RCC 7860 (cell line): ENCODE measurements at regions not wholly inside any gene's neighbourhood (a gene's known extent, or its start where the extent isn't known, plus 50 kb on each side); places are given as distances from the start of the nearest gene placed in this dataset.

ENCODE experiments used
- DNase-seq: peaks from one replicate; pipeline ENCODE4 v3.0.0-alpha.2; 2015; ENCODE audit warnings: low spot score
- FAIRE-seq: peaks from 2 replicates; lab custom pipeline; 2012; peaks lifted over from hg19 to GRCh38; lab: Jason Lieb, UNC

DNA sequence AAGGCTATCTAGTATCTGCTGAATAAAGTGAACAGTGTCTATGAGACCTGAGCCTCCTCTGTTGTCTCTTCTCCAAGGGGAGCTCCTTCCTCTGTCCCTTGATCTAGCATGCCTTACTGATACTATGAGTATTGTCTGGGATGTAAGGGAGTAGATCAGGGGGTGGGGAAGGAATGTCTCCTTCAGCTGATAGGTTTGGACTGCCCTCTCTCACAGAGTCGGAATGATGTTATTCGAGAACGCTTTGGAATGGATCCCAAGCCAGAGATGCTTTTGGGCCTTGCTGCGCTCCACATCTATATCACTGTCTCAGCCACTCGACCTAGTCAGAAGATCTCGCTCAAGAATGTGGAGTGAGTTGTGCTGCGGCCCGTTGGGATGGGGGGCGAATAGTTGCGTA lies 68.3 kb upstream of the PRPS1 start:
- DNase-seq (no peak), FAIRE-seq (no peak)

- no peak for FAIRE-seq
Measured at GRCh38 chrX:107560980-107561379, 67.3 kb upstream of the PRPS1 start.

GRCh38 chrX:107561468-107562215 lies 66.7 kb upstream of the PRPS1 start:
- no peak for FAIRE-seq

More at GRCh38 chrX:107560980-107561379, 67.3 kb upstream of the PRPS1 start:
- DNase-seq: no peak

DNA sequence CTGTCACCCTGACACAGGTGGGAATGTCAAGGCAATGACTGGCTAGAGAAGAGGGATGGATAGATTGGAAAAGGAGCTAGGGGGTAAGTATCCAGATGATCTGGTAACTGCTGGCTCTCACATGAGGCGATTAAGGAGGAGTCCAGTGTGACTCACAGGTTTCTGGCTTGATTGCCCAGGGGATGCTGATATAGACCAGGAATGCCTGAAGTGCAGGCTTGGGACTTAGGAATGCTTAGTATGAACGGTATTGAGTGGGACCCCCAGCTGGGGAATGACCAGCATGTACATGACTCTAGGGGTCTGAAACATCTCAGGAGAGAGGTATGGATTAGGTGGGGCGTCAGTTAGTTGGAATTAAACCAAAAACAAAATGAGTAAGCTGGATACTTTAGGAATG lies 65.8 kb upstream of the PRPS1 start:
- peak; percentile 86 for DNase-seq
- peak; percentile 91 for FAIRE-seq

More at GRCh38 chrX:107561468-107562215, 66.7 kb upstream of the PRPS1 start:
- no peak for DNase-seq

- FAIRE-seq (no peak), DNase-seq (no peak)
Measured at GRCh38 chrX:107563824-107564223, 64.5 kb upstream of the PRPS1 start.

GRCh38 chrX:107565015-107565414 lies 63.3 kb upstream of the PRPS1 start:
- DNase-seq: no peak
- FAIRE-seq: no peak

GRCh38 chrX:107565931-107566603 lies 62.2 kb upstream of the PRPS1 start:
- DNase-seq (no peak), FAIRE-seq (no peak)

DNA sequence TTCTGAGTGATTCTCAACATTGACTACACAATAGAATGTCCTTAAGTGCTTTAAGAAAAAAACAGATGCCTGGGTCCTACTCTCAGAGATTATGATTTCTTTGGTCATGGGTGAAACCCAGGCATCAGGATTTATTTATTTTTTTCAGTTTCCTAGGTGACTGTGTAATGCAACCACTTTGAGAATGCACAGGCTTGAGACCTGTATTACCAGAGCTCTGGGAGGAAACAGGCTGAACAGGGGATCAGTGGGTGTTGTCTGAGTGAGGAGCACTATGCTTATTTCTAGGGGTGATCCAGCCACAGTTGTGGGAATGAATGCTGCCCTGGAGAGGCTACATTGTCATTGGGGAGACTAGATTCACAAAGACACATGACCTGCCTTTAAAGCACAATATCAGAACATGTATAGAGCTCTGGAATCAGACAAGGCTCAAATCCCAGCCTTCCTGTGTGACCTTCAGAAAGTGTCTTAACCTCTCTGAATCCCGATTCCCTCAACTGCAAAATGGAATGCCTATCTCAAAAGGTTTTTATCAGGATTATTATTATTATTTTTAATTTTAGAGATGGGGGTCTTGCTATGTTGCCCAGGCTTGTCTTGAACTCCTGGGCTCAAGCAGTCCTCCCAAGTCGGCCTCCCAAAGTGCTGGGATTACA lies 61.6 kb upstream of the PRPS1 start:
- FAIRE-seq (no peak), DNase-seq (no peak)

- no peak for DNase-seq
- no peak for FAIRE-seq
Measured at GRCh38 chrX:107567370-107567769, 60.9 kb upstream of the PRPS1 start.

DNA sequence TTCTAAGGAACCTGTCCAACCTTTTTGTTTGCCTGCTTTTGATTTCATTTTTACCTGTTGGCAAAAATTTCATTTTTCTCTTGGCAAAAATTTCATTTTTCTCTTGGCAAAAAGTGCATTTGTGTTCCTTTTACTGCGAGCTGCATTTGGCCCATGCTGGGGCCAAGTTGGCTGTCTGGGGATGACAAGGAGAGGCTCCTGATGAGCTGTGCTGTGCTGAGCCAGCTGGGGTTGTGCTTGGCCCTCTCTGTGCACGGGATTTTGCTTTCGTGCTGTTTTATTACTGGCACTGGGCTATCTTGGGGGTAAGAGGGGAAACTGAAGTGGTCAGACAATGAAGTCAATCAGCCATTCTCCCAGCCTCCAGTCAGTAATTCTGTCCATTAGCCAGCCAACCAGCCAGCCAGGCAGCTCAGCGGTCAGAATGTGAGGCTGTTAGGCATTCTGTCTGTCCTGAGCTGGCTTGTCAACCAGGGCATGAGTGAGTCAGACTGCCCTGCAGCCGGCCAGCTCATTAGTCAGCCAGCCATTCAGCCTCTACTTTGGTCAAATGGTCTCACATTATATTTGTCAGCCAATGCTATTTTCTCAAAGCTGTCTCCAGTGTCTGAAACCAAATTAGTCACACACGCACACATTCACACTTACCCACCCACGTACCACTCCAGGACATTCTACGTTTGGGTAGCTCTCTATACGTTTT lies 56.9 kb upstream of the PRPS1 start:
- peak; percentile 95 for DNase-seq
- FAIRE-seq: peak; percentile 98

DNA sequence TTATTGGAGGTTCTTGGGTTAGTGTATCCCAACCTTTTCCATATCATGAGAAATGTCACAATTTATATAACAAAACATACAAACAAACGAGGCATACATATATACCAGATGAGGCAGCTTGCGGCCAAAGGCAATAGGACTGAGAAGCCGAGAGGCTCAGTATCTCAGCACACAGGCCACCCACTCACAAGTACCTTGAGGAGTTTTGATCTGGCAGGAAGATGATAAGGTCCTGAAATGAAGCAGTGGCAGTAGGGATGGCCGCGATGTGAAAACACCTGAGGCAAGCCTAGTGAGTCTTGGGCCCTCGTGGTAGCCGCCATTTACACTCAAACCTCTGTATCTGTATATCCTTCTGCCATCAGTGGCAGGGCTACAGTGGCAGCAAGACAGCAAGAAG lies 55.3 kb upstream of the PRPS1 start:
- FAIRE-seq: no peak
- no peak for DNase-seq

- FAIRE-seq: peak; percentile 18
- DNase-seq: no peak
Measured at GRCh38 chrX:107574054-107574683, 54.1 kb upstream of the PRPS1 start.

DNA sequence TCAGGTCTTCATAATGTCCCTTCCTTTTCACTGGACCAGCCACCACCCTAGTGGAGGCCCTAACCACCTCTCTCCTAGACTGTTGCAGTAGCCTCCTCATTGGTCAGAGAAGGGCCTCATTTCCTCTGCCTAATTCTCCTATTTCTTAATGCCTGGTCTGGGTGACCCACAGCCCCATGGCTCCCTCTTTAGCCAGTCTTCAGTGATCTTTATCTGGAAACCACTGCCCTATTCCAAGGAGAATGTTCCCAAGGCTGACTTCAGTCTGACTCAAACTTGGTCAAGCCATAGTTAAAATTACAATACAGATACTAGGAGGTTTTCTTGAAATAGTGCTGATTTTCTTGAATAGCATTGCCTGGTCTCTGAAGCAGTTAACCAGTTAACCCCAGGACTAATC lies 53.6 kb upstream of the PRPS1 start:
- FAIRE-seq (peak; percentile 94), DNase-seq (peak; percentile 64)

GRCh38 chrX:107576392-107576791 lies 51.9 kb upstream of the PRPS1 start:
- FAIRE-seq (no peak), DNase-seq (no peak)

DNA sequence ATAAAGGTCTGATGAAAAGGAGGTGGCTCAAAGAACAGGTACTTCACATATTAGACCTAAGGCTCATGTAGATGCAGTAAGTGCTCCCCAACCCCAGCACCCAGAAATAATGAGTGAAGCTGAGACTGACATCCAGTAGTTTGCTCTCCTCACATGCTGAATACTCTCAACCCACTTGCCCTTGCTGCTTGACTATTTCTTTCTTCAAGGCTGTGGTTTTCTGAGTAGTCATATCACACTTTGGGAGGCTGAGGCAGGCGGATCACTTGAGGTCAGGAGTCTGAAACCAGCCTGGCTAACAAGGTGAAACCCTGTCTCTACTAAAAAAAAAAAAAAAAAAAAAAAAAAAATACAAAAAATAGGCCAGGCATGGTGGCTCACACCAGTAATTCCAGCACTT lies 51.5 kb upstream of the PRPS1 start:
- FAIRE-seq: no peak
- no peak for DNase-seq

- no peak for DNase-seq
- FAIRE-seq: no peak
Measured at GRCh38 chrX:107577933-107578332, 50.4 kb upstream of the PRPS1 start.
